ENCODE measurements at regions not wholly inside any gene's neighbourhood (a gene's known extent, or its start where the extent isn't known, plus 50 kb on each side); places are given as distances from the start of the nearest gene placed in this dataset.

- no peak for DNase-seq
Measured at GRCh38 chr5:154107010-154107409, 68.2 kb downstream of the MFAP3 start.

GRCh38 chr5:154107756-154108155, 69.0 kb downstream of the MFAP3 start:
- DNase-seq, result no peak

- DNase-seq, result peak; percentile 14
Measured at GRCh38 chr5:154109416-154110106, 70.8 kb downstream of the MFAP3 start.

DNA sequence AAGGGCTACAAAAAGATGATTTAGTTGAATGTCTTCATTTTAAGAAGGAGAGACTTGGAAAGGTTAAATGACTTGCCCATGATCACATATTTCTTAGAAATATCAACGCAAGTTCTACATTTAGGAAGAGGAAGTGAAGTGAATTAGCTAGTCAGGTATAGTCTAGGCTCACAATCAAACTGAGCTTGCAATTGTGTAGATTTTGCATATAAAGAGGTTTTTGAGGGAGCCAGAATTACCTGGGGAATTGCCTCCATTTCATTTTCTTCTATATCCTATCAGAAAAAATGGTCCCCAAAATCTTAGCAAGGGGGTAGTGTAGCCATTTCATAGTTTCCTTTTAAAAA, 71.3 kb downstream of the MFAP3 start:
- no peak for DNase-seq

DNA sequence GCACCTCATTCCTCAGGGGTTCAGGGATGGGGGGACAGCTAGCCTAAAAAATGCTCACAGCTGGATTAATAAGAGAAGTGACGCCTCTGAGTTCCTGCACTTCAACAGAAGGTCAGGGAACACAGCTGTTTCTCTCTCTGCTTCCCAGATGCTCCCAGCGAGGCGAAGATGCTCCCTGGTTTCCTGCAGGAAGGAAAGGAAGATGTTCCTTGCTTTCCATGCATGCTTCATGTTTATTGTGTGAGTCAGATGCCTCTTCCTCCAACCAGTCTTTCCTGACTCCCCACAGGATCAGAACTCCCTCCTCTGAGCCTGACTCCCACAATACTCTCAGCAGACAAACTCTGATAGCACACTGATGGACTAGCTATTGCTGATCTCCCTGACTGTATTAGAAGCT, 71.9 kb downstream of the MFAP3 start:
- DNase-seq, result peak; percentile 19

DNA sequence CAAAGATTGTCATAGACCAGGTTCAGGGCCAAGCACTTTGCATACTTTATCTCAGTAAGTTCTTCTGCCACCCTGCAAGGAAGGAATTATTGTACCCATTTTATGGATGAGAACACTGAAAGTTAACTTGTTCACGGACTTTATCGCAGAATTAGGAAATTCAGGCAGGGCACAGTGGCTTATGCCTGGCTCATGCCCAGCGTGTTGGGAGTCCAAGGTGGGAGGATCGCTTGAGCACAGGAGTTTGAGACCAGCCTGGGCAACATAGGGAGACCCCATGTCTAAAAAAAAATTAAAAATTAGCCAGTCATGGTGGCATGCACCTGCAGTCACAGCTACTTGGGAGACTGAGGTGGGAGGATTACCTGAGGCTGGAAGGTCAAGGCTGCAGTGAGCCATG, 72.4 kb downstream of the MFAP3 start:
- DNase-seq, result no peak

- no peak for DNase-seq
Measured at GRCh38 chr5:154112255-154112654, 73.5 kb downstream of the MFAP3 start.

DNA sequence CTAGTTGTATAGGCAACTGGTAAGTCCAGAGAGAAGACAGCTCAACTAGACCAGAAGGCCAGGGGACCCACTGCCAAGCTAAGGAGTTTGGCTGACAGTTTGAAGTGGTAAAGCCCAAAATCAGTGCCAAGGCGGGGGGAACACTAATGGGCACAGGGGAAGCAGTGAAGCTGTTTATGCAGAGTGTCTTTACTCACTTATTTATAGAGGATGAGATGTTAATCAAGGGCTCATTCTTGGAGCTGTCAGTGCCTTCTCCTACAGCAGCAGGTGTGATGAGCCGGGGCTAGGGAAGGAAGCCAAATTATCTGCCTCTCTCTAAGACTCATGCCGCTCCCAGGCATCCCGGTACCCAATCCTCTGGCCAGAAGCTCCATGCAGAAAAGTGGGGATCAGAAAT, 75.2 kb upstream of the GALNT10 start:
- no peak for DNase-seq

GRCh38 chr5:154117050-154117449, 73.5 kb upstream of the GALNT10 start:
- DNase-seq, result no peak

GRCh38 chr5:154117930-154118329, 72.6 kb upstream of the GALNT10 start:
- DNase-seq, result no peak

GRCh38 chr5:154118385-154118784, 72.1 kb upstream of the GALNT10 start:
- no peak for DNase-seq

- no peak for DNase-seq
Measured at GRCh38 chr5:154118893-154119336, 71.6 kb upstream of the GALNT10 start.

GRCh38 chr5:154129013-154129412, 61.5 kb upstream of the GALNT10 start:
- DNase-seq, result no peak

GRCh38 chr5:154129921-154130320, 60.6 kb upstream of the GALNT10 start:
- no peak for DNase-seq

- no peak for DNase-seq
Measured at GRCh38 chr5:154131817-154132216, 58.7 kb upstream of the GALNT10 start.

DNA sequence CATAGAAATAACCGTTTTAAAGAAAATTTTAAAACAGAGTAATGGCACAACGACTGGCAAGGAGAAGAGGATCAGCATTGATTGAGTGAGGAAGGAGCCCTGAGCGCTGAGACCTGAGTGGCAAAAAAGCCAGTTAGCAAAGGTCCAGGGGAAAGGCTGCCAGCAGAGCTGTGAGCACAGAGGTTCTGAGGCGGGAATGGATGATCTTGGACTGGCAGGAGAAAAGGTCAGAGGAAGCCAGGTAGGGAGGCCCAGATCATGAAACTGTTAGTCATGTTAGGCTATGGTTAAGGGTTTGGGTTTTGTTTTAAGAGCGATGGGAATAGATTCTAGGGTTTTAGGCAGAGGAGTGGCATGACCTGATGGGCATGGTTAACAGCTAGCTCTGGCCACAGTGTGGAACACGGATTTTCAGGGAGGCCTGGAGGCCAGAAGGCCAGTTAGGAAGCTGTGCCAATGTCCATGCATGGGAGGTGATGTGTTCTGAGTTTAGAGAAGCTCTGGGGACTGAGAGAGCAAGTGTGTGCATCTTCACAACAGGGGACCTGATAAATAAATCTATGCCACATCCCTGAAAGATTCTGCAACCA, 57.7 kb upstream of the GALNT10 start:
- no peak for DNase-seq

DNA sequence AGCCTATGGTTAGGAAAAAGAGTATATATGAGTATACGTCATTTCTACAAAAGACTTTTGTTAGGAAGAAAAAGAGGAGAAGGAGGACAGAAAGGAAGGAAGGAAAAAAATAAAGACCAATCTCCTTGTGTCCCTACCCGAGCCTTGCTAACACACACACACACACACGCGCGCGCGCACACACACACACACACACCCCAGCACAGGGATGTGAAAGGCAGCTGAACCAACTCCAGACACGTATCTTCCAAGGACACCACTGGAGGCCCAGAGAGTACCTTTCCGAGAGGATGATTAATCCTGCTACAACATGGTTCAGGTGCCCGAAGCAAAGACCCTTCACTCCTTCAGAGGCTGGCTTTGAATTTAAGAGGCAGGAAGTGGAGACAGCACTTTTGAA, 56.9 kb upstream of the GALNT10 start:
- no peak for DNase-seq

DNA sequence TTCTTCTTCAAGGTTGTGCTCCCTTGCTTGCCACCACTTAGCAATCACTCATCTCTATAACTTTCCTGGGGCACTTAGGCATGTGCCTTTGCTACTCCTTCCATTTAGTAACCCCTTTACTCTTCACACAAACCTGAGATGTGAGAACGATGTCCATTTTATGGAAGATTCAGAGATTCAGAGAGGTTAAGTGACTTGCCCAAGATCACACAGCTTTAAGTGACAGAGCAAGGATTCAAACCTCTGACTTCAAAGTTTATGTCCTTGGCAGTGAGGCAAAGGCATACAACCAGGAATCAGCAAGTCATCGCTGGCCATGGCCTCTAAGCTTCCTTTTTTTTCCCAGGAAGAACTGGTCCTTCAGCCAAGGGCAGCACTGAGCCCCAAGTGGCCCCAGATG, 56.0 kb upstream of the GALNT10 start:
- DNase-seq, result no peak

- no peak for DNase-seq
Measured at GRCh38 chr5:154135125-154135817, 55.3 kb upstream of the GALNT10 start.

- DNase-seq, result no peak
Measured at GRCh38 chr5:154136141-154136540, 54.4 kb upstream of the GALNT10 start.

DNA sequence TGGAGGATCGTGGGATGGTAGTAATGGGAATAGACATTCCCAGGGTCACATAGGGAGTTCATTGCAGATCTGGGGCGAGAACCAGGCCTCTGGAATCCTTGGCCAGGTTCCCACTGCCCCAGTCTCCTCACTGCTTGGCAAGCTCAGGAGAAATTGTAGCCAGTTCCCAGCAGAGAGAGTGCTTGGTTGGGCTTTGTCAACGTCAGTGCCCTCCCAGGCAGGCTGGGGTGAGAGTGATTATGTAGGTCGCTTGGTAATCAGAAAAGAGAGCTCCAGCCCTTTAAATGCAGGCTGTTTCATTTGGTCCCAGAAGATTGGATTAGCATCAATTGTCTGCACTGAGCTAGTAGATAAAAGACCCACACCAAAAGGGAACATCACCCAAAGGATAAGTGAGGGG, 51.8 kb upstream of the GALNT10 start:
- no peak for DNase-seq

DNA sequence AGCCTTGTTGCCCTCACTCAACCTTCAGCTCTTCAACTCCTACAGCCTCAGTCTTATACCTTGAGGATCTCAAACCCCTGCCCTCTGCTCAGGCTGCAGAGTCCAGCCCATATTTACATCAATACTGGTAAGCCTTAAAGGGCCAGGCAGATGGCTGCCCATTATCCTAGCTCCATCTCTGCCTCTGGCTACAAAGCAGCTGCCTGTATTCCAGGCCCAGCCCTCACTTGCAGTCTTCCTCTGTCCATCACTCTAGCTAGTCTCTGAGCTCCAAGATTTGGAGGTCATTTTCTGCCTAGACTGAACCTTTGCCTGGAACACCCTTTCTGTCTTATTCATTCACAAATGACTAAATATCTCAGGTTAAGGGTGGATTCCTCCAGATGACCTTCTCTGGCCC, 50.2 kb upstream of the GALNT10 start:
- no peak for DNase-seq
